GM23338 (cell line): ENCODE measurements at regions not wholly inside any gene's neighbourhood (a gene's known extent, or its start where the extent isn't known, plus 50 kb on each side); places are given as distances from the start of the nearest gene placed in this dataset.

Experiments used
- CREB1 ChIP-seq: fragments of 250-450 bp; sonication (Bioruptor Pico); IDR thresholded peaks from 2 replicates; pipeline ENCODE4 v1.5.0; 2020; ENCODE audit warnings: low read depth, mild to moderate bottlenecking, moderate library complexity
- EZH2 ChIP-seq: fragments of 200-600 bp; sonication (generic); IDR thresholded peaks from one replicate; pipeline ENCODE4 v1.8.0; 2017; ENCODE audit warnings: antibody characterized with exemption, mild to moderate bottlenecking, low read depth; ENCODE audit not compliant: unreplicated experiment
- EZH2phosphoT487 ChIP-seq: fragments of 200-600 bp; sonication (generic); IDR thresholded peaks from one replicate; pipeline ENCODE4 v1.8.1; 2018; ENCODE audit warnings: antibody characterized with exemption; ENCODE audit not compliant: unreplicated experiment
- JUNB ChIP-seq: IDR thresholded peaks from one replicate; pipeline ENCODE4 v1.6.1; 2016; ENCODE audit warnings: antibody characterized with exemption; ENCODE audit not compliant: unreplicated experiment
- NANOG ChIP-seq: IDR thresholded peaks from 2 replicates; pipeline ENCODE4 v1.6.1; 2016; ENCODE audit warnings: antibody characterized with exemption, borderline replicate concordance
- POLR2AphosphoS5 ChIP-seq: IDR thresholded peaks from 2 replicates; pipeline ENCODE4 v1.6.1; 2016; ENCODE audit warnings: antibody characterized with exemption, low read depth
- STAT1 ChIP-seq: IDR thresholded peaks from one replicate; pipeline ENCODE4 v1.6.1; 2016; ENCODE audit warnings: antibody characterized with exemption; ENCODE audit not compliant: unreplicated experiment
- ZNF114 ChIP-seq: fragments of 250-450 bp; sonication (Bioruptor Pico); IDR thresholded peaks from 2 replicates; pipeline ENCODE4 v1.5.0; 2020; ENCODE audit warnings: mild to moderate bottlenecking, moderate library complexity
- ZNF331 ChIP-seq: fragments of 250-450 bp; sonication (Bioruptor Pico); IDR thresholded peaks from 2 replicates; pipeline ENCODE4 v1.5.0; 2020; ENCODE audit warnings: low read depth, mild to moderate bottlenecking, moderate library complexity
- TF ChIP-seq, protein P1 (sequence below), 2 experiments: fragments of 200-600 bp in 1 of 2; sonication (generic) in 1 of 2; conservative IDR thresholded peaks; 2 replicates each; pipeline versions ENCODE4 v1.5.1 to v1.6.1; 2016 to 2017; ENCODE audit warnings: antibody characterized with exemption in 2 of 2, low read depth in 2 of 2, mild to moderate bottlenecking in 2 of 2, moderate library complexity in 1 of 2
- TF ChIP-seq, protein P2 (sequence below): IDR thresholded peaks from one replicate; pipeline ENCODE4 v1.6.1; 2018; ENCODE audit warnings: antibody characterized with exemption; ENCODE audit not compliant: unreplicated experiment
- TF ChIP-seq, protein P3 (sequence below): IDR thresholded peaks from 2 replicates; pipeline ENCODE4 v1.6.1; 2016; ENCODE audit warnings: antibody characterized with exemption
- TF ChIP-seq, protein P4 (sequence below): fragments of 250-450 bp; sonication (Bioruptor Pico); IDR thresholded peaks from 2 replicates; pipeline ENCODE4 v1.5.0; 2020; ENCODE audit warnings: mild to moderate bottlenecking, moderate library complexity

DNA sequence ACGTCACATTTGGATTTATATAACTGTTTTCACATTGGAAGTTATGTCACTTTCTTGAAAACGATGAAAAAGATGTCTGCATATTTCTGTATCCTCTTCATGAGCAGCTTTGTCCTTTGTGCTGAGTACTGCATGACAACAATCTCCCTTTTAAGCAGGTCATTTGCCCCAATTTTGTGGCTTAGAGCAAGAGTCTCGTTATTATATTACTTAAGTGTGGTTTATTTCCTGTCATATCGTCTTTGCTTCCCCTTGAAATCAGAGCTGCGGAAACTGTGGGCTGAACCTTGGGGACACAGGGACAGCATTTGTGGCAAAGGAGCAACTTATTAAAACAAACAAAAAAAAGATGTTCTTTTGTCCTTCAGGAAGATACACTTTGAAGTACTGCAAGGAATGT is 254.0 kb upstream of the DSEL start:
- TF ChIP-seq, protein P1, sequence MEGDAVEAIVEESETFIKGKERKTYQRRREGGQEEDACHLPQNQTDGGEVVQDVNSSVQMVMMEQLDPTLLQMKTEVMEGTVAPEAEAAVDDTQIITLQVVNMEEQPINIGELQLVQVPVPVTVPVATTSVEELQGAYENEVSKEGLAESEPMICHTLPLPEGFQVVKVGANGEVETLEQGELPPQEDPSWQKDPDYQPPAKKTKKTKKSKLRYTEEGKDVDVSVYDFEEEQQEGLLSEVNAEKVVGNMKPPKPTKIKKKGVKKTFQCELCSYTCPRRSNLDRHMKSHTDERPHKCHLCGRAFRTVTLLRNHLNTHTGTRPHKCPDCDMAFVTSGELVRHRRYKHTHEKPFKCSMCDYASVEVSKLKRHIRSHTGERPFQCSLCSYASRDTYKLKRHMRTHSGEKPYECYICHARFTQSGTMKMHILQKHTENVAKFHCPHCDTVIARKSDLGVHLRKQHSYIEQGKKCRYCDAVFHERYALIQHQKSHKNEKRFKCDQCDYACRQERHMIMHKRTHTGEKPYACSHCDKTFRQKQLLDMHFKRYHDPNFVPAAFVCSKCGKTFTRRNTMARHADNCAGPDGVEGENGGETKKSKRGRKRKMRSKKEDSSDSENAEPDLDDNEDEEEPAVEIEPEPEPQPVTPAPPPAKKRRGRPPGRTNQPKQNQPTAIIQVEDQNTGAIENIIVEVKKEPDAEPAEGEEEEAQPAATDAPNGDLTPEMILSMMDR (conservative IDR thresholded peaks at IDR 0.05; ENCODE audit: low read depth in 2 of 2): no peak
- TF ChIP-seq POLR2AphosphoS5 (no peak), STAT1 (no peak), CREB1 (no peak), JUNB (no peak), EZH2 (no peak), ZNF331 (CRISPR knock-in tag) (no peak), ZNF114 (CRISPR knock-in tag) (no peak), EZH2phosphoT487 (no peak), NANOG (no peak)
- TF ChIP-seq, protein P2, sequence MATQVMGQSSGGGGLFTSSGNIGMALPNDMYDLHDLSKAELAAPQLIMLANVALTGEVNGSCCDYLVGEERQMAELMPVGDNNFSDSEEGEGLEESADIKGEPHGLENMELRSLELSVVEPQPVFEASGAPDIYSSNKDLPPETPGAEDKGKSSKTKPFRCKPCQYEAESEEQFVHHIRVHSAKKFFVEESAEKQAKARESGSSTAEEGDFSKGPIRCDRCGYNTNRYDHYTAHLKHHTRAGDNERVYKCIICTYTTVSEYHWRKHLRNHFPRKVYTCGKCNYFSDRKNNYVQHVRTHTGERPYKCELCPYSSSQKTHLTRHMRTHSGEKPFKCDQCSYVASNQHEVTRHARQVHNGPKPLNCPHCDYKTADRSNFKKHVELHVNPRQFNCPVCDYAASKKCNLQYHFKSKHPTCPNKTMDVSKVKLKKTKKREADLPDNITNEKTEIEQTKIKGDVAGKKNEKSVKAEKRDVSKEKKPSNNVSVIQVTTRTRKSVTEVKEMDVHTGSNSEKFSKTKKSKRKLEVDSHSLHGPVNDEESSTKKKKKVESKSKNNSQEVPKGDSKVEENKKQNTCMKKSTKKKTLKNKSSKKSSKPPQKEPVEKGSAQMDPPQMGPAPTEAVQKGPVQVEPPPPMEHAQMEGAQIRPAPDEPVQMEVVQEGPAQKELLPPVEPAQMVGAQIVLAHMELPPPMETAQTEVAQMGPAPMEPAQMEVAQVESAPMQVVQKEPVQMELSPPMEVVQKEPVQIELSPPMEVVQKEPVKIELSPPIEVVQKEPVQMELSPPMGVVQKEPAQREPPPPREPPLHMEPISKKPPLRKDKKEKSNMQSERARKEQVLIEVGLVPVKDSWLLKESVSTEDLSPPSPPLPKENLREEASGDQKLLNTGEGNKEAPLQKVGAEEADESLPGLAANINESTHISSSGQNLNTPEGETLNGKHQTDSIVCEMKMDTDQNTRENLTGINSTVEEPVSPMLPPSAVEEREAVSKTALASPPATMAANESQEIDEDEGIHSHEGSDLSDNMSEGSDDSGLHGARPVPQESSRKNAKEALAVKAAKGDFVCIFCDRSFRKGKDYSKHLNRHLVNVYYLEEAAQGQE: no peak
- TF ChIP-seq, protein P3, sequence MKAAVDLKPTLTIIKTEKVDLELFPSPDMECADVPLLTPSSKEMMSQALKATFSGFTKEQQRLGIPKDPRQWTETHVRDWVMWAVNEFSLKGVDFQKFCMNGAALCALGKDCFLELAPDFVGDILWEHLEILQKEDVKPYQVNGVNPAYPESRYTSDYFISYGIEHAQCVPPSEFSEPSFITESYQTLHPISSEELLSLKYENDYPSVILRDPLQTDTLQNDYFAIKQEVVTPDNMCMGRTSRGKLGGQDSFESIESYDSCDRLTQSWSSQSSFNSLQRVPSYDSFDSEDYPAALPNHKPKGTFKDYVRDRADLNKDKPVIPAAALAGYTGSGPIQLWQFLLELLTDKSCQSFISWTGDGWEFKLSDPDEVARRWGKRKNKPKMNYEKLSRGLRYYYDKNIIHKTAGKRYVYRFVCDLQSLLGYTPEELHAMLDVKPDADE: no peak
- TF ChIP-seq, protein P4, sequence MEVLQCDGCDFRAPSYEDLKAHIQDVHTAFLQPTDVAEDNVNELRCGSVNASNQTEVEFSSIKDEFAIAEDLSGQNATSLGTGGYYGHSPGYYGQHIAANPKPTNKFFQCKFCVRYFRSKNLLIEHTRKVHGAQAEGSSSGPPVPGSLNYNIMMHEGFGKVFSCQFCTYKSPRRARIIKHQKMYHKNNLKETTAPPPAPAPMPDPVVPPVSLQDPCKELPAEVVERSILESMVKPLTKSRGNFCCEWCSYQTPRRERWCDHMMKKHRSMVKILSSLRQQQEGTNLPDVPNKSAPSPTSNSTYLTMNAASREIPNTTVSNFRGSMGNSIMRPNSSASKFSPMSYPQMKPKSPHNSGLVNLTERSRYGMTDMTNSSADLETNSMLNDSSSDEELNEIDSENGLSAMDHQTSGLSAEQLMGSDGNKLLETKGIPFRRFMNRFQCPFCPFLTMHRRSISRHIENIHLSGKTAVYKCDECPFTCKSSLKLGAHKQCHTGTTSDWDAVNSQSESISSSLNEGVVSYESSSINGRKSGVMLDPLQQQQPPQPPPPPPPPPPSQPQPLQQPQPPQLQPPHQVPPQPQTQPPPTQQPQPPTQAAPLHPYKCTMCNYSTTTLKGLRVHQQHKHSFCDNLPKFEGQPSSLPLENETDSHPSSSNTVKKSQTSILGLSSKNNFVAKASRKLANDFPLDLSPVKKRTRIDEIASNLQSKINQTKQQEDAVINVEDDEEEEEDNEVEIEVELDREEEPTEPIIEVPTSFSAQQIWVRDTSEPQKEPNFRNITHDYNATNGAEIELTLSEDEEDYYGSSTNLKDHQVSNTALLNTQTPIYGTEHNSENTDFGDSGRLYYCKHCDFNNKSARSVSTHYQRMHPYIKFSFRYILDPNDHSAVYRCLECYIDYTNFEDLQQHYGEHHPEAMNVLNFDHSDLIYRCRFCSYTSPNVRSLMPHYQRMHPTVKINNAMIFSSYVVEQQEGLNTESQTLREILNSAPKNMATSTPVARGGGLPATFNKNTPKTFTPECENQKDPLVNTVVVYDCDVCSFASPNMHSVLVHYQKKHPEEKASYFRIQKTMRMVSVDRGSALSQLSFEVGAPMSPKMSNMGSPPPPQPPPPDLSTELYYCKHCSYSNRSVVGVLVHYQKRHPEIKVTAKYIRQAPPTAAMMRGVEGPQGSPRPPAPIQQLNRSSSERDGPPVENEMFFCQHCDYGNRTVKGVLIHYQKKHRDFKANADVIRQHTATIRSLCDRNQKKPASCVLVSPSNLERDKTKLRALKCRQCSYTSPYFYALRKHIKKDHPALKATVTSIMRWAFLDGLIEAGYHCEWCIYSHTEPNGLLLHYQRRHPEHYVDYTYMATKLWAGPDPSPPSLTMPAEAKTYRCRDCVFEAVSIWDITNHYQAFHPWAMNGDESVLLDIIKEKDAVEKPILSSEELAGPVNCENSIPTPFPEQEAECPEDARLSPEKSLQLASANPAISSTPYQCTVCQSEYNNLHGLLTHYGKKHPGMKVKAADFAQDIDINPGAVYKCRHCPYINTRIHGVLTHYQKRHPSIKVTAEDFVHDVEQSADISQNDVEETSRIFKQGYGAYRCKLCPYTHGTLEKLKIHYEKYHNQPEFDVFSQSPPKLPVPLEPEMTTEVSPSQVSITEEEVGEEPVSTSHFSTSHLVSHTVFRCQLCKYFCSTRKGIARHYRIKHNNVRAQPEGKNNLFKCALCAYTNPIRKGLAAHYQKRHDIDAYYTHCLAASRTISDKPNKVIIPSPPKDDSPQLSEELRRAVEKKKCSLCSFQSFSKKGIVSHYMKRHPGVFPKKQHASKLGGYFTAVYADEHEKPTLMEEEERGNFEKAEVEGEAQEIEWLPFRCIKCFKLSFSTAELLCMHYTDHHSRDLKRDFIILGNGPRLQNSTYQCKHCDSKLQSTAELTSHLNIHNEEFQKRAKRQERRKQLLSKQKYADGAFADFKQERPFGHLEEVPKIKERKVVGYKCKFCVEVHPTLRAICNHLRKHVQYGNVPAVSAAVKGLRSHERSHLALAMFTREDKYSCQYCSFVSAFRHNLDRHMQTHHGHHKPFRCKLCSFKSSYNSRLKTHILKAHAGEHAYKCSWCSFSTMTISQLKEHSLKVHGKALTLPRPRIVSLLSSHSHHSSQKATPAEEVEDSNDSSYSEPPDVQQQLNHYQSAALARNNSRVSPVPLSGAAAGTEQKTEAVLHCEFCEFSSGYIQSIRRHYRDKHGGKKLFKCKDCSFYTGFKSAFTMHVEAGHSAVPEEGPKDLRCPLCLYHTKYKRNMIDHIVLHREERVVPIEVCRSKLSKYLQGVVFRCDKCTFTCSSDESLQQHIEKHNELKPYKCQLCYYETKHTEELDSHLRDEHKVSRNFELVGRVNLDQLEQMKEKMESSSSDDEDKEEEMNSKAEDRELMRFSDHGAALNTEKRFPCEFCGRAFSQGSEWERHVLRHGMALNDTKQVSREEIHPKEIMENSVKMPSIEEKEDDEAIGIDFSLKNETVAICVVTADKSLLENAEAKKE: no peak
